GM12878 (cell line): ENCODE measurements at regions not wholly inside any gene's neighbourhood (a gene's known extent, or its start where the extent isn't known, plus 50 kb on each side); places are given as distances from the start of the nearest gene placed in this dataset.

Experiments
- ATAC-seq: fragments of 200-7000 bp; cut with Tn5 transposase; 3 replicates; pipeline ENCODE4 v1.9.1; 2020; ENCODE audit warnings: mild to moderate bottlenecking, moderate library complexity
- BruUV-seq: library from RNA; stranded (reverse); fragments of 400-500 nt; replicated peaks from 2 replicates; lab custom pipeline; 2021; lab: Mats Ljungman, UMichigan
- CTCF ChIA-PET: fragments of 300-600 bp; sonication (Branson Sonifier 250); formaldehyde crosslinking; extraction: SDS; loops from one replicate; lab custom pipeline; 2021; ENCODE audit warnings: inconsistent platforms; lab: Yijun Ruan, JAX
- POLR2A ChIA-PET: fragments of 350-600 bp; formaldehyde crosslinking; extraction: SDS; loops from one replicate; lab custom pipeline; 2021; ENCODE audit warnings: inconsistent platforms; lab: Charles Lee
- RAD21 ChIA-PET: fragments of 300-600 bp; sonication (Branson Sonifier 250); formaldehyde crosslinking; loops from one replicate; lab custom pipeline; 2023; ENCODE audit warnings: antibody characterized with exemption; ENCODE audit not compliant: unreplicated experiment; lab: Charles Lee
- SMC1A ChIA-PET: fragments of 300-600 bp; sonication (Branson Sonifier 250); formaldehyde crosslinking; loops from one replicate; lab custom pipeline; 2023; ENCODE audit not compliant: unreplicated experiment, uncharacterized antibody; lab: Charles Lee
- DNase-seq: peaks from one replicate; pipeline ENCODE4 v3.0.0-alpha.2; 2011; ENCODE audit warnings: low read depth, low spot score
- FAIRE-seq: peaks from 3 replicates; lab custom pipeline; 2011; peaks lifted over from hg19 to GRCh38; lab: Jason Lieb, UNC
- H2AFZ ChIP-seq: 2 replicates; pipeline ENCODE4 v1.6.0; 2011; ENCODE audit warnings: low read depth, low read length, control low read depth; ENCODE audit not compliant: control insufficient read depth
- H3K27ac ChIP-seq: 2 replicates; pipeline ENCODE4 v1.5.1; 2011; ENCODE audit warnings: control low read depth; ENCODE audit not compliant: control insufficient read depth, insufficient read depth
- H3K27me3 ChIP-seq, 2 experiments: replicated peaks in 1 of 2; 2 replicates each; pipeline versions ENCODE4 v1.6.0 to v1.6.1; 2011; ENCODE audit warnings: low read length in 1 of 2; ENCODE audit not compliant: control insufficient read depth in 2 of 2, insufficient read depth in 2 of 2
- H3K36me3 ChIP-seq, 2 experiments: 2 replicates each; pipeline ENCODE4 v1.5.1; 2011; ENCODE audit warnings: low read length in 1 of 2; ENCODE audit not compliant: control insufficient read depth in 2 of 2, insufficient read depth in 2 of 2
- H3K4me1 ChIP-seq: 2 replicates; pipeline ENCODE4 v1.6.1; 2011; ENCODE audit warnings: mild to moderate bottlenecking, low read length, moderate library complexity, mixed read lengths; ENCODE audit not compliant: control insufficient read depth, insufficient read depth
- H3K4me2 ChIP-seq: 2 replicates; pipeline ENCODE4 v1.6.0; 2011; ENCODE audit warnings: control low read depth; ENCODE audit not compliant: control insufficient read depth, insufficient read depth
- H3K4me3 ChIP-seq: fragments of 200-600 bp; sonication (generic); 2 replicates; pipeline ENCODE4 v1.5.1; 2016
- H3K79me2 ChIP-seq: 2 replicates; pipeline ENCODE4 v1.6.0; 2011; ENCODE audit warnings: low read length; ENCODE audit not compliant: control insufficient read depth, insufficient read depth
- H3K9ac ChIP-seq: 2 replicates; pipeline ENCODE4 v1.8.0; 2011; ENCODE audit warnings: low read length, control low read depth, mixed read lengths; ENCODE audit not compliant: control insufficient read depth, insufficient read depth
- H3K9me3 ChIP-seq: replicated peaks from 3 replicates; pipeline ENCODE4 v1.5.1; 2011; ENCODE audit warnings: mild to moderate bottlenecking, low read length; ENCODE audit not compliant: control insufficient read depth, insufficient read depth
- H4K20me1 ChIP-seq: 2 replicates; pipeline ENCODE4 v1.6.0; 2011; ENCODE audit not compliant: control insufficient read depth, insufficient read depth
- BHLHE40 ChIP-seq, 2 experiments: fragments of 450-650 bp in 1 of 2; IDR thresholded peaks; 2 replicates each; pipeline ENCODE4 v1.6.1; 2011 to 2017; ENCODE audit warnings: low read depth in 2 of 2, borderline replicate concordance in 1 of 2, improper control_type of control experiment in 1 of 2, low read length in 1 of 2, mild to moderate bottlenecking in 1 of 2
- BMI1 ChIP-seq: fragments of 450-650 bp; IDR thresholded peaks from 2 replicates; pipeline ENCODE4 v1.6.1; 2016; ENCODE audit warnings: mild to moderate bottlenecking, moderate library complexity, borderline replicate concordance
- FOXM1 ChIP-seq: IDR thresholded peaks from 2 replicates; pipeline ENCODE4 v1.6.1; 2012; ENCODE audit warnings: low read depth, mild to moderate bottlenecking, inconsistent platforms, low read length, moderate library complexity
- MYC ChIP-seq: IDR thresholded peaks from 2 replicates; pipeline ENCODE4 v1.6.1; 2011; ENCODE audit warnings: mild to moderate bottlenecking, low read length, moderate library complexity, inconsistent platforms; ENCODE audit not compliant: insufficient read depth, insufficient replicate concordance, insufficient read length, severe bottlenecking
- SUPT20H ChIP-seq: IDR thresholded peaks from 2 replicates; pipeline ENCODE4 v1.6.1; 2011; ENCODE audit warnings: low read depth, mild to moderate bottlenecking, low read length, moderate library complexity, borderline replicate concordance; ENCODE audit not compliant: control insufficient read depth
- WGBS: methylation state at CpG from one replicate; pipeline ENCODE4 v1.1.6; 2016; ENCODE audit warnings: low lambda C conversion rate; ENCODE audit not compliant: insufficient replicate concordance, insufficient coverage; ENCODE audit errors: missing lambda C conversion rate; 5-methylcytosine and 5-hydroxymethylcytosine counted together
- in situ Hi-C: fragments of 300-500 bp; cut with MboI; formaldehyde crosslinking; loops from 9 replicates; pipeline ENCODE4 v1.14.3; 2018; ENCODE audit warnings: mixed read lengths
- intact Hi-C: fragments of 100-400 bp; cut with micrococcal nuclease; formaldehyde crosslinking; loops from one replicate; pipeline ENCODE4 v1.14.2; 2022; ENCODE audit not compliant: unreplicated experiment
- TF ChIP-seq, protein P1 (sequence below): fragments of 450-650 bp; IDR thresholded peaks from 2 replicates; pipeline ENCODE4 v1.6.1; 2017; ENCODE audit warnings: antibody characterized with exemption, mild to moderate bottlenecking, moderate library complexity

DNA sequence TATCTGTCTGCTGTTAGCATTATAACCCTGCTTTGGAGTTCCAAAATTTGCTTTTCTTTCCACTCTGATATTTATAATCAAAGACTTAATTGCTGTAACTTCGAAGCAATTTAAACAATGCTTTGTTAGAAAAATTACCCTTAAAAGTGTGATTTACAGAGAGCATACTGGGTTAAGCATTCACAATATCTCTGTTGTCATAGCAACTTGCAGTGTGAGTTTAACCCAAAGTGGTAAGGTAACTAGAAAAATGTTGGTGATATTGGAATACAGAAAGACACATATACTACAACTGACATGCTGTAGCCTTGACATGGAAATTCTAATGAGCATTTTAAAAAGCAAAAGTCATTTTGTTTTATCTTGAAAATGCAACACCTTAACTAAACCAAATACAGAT is 70.4 kb upstream of the SMLR1 start:
- BruUV-seq: no TSS peak
- no peaks in the 10 kb centered on the region for H3K79me2 ChIP-seq
- DNase-seq (no peak), FAIRE-seq (no peak), ATAC-seq (no peak)
- WGBS: 0% methylated on average over 1 of the region's 1 CpG
- CTCF ChIA-PET: interaction anchor here (0.7 kb wide), 1 partner anchor 53 kb away, joined by 3 read pairs; no protein-coding TSS in a partner anchor
- no peaks in the 10 kb centered on the region for H3K4me1 ChIP-seq
- intact Hi-C loops: loop anchor here (5.0 to 10.0 kb wide), 2 partner anchors 465 to 722 kb away; no protein-coding TSS in a partner anchor
- no peaks in the 10 kb centered on the region for H3K36me3 ChIP-seq
- no peak for TF ChIP-seq FOXM1
- no peak for TF ChIP-seq BHLHE40 (IDR thresholded peaks at IDR 0.05; ENCODE audit: borderline replicate concordance in 1 of 2, low read depth in 2 of 2, low read length in 1 of 2)
- TF ChIP-seq SUPT20H: no peak
- TF ChIP-seq MYC: no peak
- TF ChIP-seq, protein P1, sequence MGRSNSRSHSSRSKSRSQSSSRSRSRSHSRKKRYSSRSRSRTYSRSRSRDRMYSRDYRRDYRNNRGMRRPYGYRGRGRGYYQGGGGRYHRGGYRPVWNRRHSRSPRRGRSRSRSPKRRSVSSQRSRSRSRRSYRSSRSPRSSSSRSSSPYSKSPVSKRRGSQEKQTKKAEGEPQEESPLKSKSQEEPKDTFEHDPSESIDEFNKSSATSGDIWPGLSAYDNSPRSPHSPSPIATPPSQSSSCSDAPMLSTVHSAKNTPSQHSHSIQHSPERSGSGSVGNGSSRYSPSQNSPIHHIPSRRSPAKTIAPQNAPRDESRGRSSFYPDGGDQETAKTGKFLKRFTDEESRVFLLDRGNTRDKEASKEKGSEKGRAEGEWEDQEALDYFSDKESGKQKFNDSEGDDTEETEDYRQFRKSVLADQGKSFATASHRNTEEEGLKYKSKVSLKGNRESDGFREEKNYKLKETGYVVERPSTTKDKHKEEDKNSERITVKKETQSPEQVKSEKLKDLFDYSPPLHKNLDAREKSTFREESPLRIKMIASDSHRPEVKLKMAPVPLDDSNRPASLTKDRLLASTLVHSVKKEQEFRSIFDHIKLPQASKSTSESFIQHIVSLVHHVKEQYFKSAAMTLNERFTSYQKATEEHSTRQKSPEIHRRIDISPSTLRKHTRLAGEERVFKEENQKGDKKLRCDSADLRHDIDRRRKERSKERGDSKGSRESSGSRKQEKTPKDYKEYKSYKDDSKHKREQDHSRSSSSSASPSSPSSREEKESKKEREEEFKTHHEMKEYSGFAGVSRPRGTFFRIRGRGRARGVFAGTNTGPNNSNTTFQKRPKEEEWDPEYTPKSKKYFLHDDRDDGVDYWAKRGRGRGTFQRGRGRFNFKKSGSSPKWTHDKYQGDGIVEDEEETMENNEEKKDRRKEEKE: no peak
- 0 out of 2 replicates have a peak, but pooled peaks have one; percentile 20 for TF ChIP-seq BMI1
- no peaks in the 10 kb centered on the region for H3K9me3 ChIP-seq
- SMC1A ChIA-PET: interaction anchor here (1.2 to 2.9 kb wide), 2 partner anchors 19 to 435 kb away, joined by 3 to 11 read pairs; no protein-coding TSS in a partner anchor
- no peaks in the 10 kb centered on the region; a peak in 1 of 4 replicates for H3K27me3 ChIP-seq
- H4K20me1 ChIP-seq: no peaks in the 10 kb centered on the region
- H3K4me3 ChIP-seq: no peak overlapping the region
- H3K9ac ChIP-seq: no peak overlapping the region
- POLR2A ChIA-PET: no interaction called here
- in situ Hi-C loops: no loop called here
- H3K27ac ChIP-seq: no peak overlapping the region
- H2AFZ ChIP-seq: no peak overlapping the region
- H3K4me2 ChIP-seq: no peak overlapping the region
- RAD21 ChIA-PET: no interaction called here
